ENCODE measurements at regions not wholly inside any gene's neighbourhood (a gene's known extent, or its start where the extent isn't known, plus 50 kb on each side); places are given as distances from the start of the nearest gene placed in this dataset.

- no peak for TF ChIP-seq POLR2A (IDR thresholded peaks at IDR 0.05)
- TF ChIP-seq CTCF (IDR thresholded peaks at IDR 0.05), result no peak
- no peak for TF ChIP-seq EP300 (IDR thresholded peaks at IDR 0.05)
- no peak for TF ChIP-seq POLR2AphosphoS5 (IDR thresholded peaks at IDR 0.05)
- Histone ChIP-seq H3K9me3 (no peaks in the 10 kb centered on the region), H3K27ac (no peak overlapping the region), H3K4me3 (no peak overlapping the region), H3K4me1 (no peaks in the 10 kb centered on the region), H3K27me3 (no peaks in the 10 kb centered on the region), H3K36me3 (no peaks in the 10 kb centered on the region)
- intact Hi-C loops (cut with DNase I), result no loop called here
- 38 to 64% methylated on average over 1 of the region's 1 CpG for WGBS, 2 donors
- no peak for DNase-seq
Observed at GRCh38 chr13:80603351-80603750, 262.4 kb upstream of the SPRY2 start.

GRCh38 chr13:80599765-80600164 is 258.8 kb upstream of the SPRY2 start:
- Histone ChIP-seq H3K27me3 (no peaks in the 10 kb centered on the region), H3K9me3 (no peaks in the 10 kb centered on the region), H3K27ac (no peak overlapping the region), H3K4me3 (no peak overlapping the region), H3K36me3 (no peaks in the 10 kb centered on the region), H3K4me1 (no peaks in the 10 kb centered on the region)
- intact Hi-C loops (cut with DNase I), result no loop called here
- DNase-seq, result no peak
- TF ChIP-seq EP300 (IDR thresholded peaks at IDR 0.05), result no peak

- no peak overlapping the region for H3K27ac ChIP-seq
- H3K4me1 ChIP-seq, result no peaks in the 10 kb centered on the region
- intact Hi-C loops (cut with DNase I), result no loop called here
- no peaks in the 10 kb centered on the region for H3K9me3 ChIP-seq
- no peak for DNase-seq
- H3K27me3 ChIP-seq, result no peaks in the 10 kb centered on the region
- TF ChIP-seq POLR2A (IDR thresholded peaks at IDR 0.05) (no peak), EP300 (IDR thresholded peaks at IDR 0.05) (no peak), POLR2AphosphoS5 (IDR thresholded peaks at IDR 0.05) (no peak), CTCF (IDR thresholded peaks at IDR 0.05) (no peak)
- H3K4me3 ChIP-seq, result no peak overlapping the region
- H3K36me3 ChIP-seq, result no peaks in the 10 kb centered on the region
- WGBS, 2 donors, result 86 to 90% methylated on average over 3 of the region's 3 CpGs
Observed at GRCh38 chr13:80598189-80598588, 257.3 kb upstream of the SPRY2 start.

GRCh38 chr13:80591976-80592740 is 251.2 kb upstream of the SPRY2 start:
- H3K36me3 ChIP-seq, result no peaks in the 10 kb centered on the region
- 86 to 89% methylated on average over 4 of the region's 4 CpGs for WGBS, 2 donors
- intact Hi-C loops (cut with DNase I), result no loop called here
- H3K4me3 ChIP-seq, result no peak overlapping the region
- TF ChIP-seq CTCF (IDR thresholded peaks at IDR 0.05) (no peak), POLR2AphosphoS5 (IDR thresholded peaks at IDR 0.05) (no peak), POLR2A (IDR thresholded peaks at IDR 0.05) (no peak), EP300 (IDR thresholded peaks at IDR 0.05) (no peak)
- H3K9me3 ChIP-seq, result no peaks in the 10 kb centered on the region
- H3K4me1 ChIP-seq, result no peaks in the 10 kb centered on the region
- no peaks in the 10 kb centered on the region for H3K27me3 ChIP-seq
- no peak for DNase-seq
- H3K27ac ChIP-seq, result no peak overlapping the region

GRCh38 chr13:80590551-80590950 is 249.6 kb upstream of the SPRY2 start:
- 90 to 92% methylated on average over 3 of the region's 3 CpGs for WGBS, 2 donors
- Histone ChIP-seq H3K4me3 (no peak overlapping the region), H3K36me3 (no peaks in the 10 kb centered on the region), H3K27me3 (no peaks in the 10 kb centered on the region), H3K9me3 (no peaks in the 10 kb centered on the region), H3K27ac (no peak overlapping the region), H3K4me1 (no peaks in the 10 kb centered on the region)
- TF ChIP-seq POLR2A (IDR thresholded peaks at IDR 0.05), result no peak
- no peak for TF ChIP-seq EP300 (IDR thresholded peaks at IDR 0.05)
- TF ChIP-seq POLR2AphosphoS5 (IDR thresholded peaks at IDR 0.05), result no peak
- no peak for TF ChIP-seq CTCF (IDR thresholded peaks at IDR 0.05)
- intact Hi-C loops (cut with DNase I), result no loop called here
- DNase-seq, result no peak

All from sigmoid colon (tissue), 6 donors.